ENCODE measurements at regions not wholly inside any gene's neighbourhood (a gene's known extent, or its start where the extent isn't known, plus 50 kb on each side); places are given as distances from the start of the nearest gene placed in this dataset.

- ChIA-PET POLR2A (no interaction called here), CTCF (no interaction called here)
Measured at GRCh38 chr17:72520665-72521303, 400.0 kb downstream of the SOX9 start.

GRCh38 chr17:72523491-72523890, 402.7 kb downstream of the SOX9 start:
- POLR2A ChIA-PET: no interaction called here
- CTCF ChIA-PET: no interaction called here

- ChIA-PET CTCF (interaction anchor here (0.5 kb wide), 1 partner anchor 12 kb away, joined by 3 read pairs; no protein-coding TSS in a partner anchor), POLR2A (no interaction called here)
Measured at GRCh38 chr17:72525225-72526015, 404.6 kb downstream of the SOX9 start.

DNA sequence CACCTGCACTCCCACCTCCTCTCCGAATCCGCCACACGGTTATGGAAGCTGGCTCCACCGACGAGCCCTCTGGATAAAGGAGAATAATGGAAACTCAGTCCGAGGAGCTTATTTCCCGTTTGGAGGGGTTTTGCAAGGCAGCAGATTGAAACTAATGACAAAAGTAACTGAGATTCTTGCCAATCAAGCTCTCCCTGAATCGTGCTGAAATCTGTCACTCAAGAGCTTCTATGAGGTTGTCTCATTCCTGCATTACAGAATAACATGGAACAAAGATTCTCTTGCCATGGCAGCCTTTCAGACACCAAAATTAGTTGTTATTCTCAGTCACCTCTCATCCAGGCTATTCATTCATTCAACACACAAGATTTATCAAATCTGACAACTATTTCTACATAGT, 405.9 kb downstream of the SOX9 start:
- ChIA-PET CTCF (no interaction called here), POLR2A (no interaction called here)

DNA sequence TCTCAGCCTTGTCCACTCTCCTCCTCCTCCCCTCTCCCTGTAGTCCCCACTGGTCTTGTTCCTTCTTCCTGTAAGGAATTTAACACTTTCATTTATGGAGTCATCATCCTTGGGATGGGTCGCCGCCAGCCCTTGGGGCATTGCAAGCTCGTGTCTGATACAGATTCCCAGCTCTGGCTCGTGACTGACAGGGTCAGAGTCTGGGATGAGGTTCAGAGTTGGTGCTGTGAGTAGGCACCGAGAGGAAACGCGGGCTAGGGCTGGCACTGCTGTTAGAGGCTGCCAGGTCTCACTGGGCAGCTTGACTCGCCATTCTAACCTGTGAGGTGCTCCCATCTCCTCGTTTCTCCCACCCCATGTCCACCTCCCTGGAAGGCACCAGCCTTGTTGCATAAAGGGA, 407.0 kb downstream of the SOX9 start:
- CTCF ChIA-PET: interaction anchor here (0.6 kb wide), 1 partner anchor 11 kb away, joined by 3 read pairs; no protein-coding TSS in a partner anchor
- POLR2A ChIA-PET: no interaction called here

GRCh38 chr17:72528683-72529082, 407.9 kb downstream of the SOX9 start:
- ChIA-PET POLR2A (no interaction called here), CTCF (no interaction called here)

GRCh38 chr17:72529386-72529785, 408.6 kb downstream of the SOX9 start:
- ChIA-PET CTCF (no interaction called here), POLR2A (no interaction called here)

- ChIA-PET POLR2A (no interaction called here), CTCF (interaction anchor here (0.8 kb wide), 1 partner anchor 9 kb away, joined by 3 read pairs; no protein-coding TSS in a partner anchor)
Measured at GRCh38 chr17:72530454-72530853, 409.6 kb downstream of the SOX9 start.

GRCh38 chr17:72531729-72532128, 410.9 kb downstream of the SOX9 start:
- ChIA-PET CTCF (no interaction called here), POLR2A (no interaction called here)

GRCh38 chr17:72534265-72534664, 413.4 kb downstream of the SOX9 start:
- ChIA-PET CTCF (no interaction called here), POLR2A (no interaction called here)

GRCh38 chr17:72534776-72535175, 414.0 kb downstream of the SOX9 start:
- CTCF ChIA-PET: no interaction called here
- POLR2A ChIA-PET: no interaction called here

DNA sequence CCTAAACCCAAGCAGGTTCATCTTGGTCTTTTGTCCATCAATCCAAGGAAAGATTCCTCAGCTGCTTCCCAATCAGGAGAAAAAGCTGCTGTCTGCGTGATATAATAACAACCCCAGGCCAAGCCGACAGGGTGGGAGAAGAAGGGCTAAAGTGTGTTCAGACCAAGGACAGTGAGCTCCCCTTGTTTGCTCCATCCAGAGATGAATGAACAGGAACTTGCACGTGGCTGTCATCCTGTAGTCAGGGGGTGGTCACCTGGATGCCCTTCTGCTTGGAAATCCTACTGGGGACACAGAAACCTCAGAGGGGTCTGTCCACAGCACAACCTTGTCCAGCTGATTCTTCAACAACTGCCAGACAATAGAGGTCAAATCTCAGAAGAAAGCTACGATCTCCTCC, 414.5 kb downstream of the SOX9 start:
- ChIA-PET POLR2A (no interaction called here), CTCF (no interaction called here)

- POLR2A ChIA-PET: interaction anchor here (0.6 kb wide), 1 partner anchor 10 kb away, joined by 3 read pairs; no protein-coding TSS in a partner anchor
- CTCF ChIA-PET: no interaction called here
Measured at GRCh38 chr17:72535779-72536178, 415.0 kb downstream of the SOX9 start.

GRCh38 chr17:72536788-72537187, 416.0 kb downstream of the SOX9 start:
- CTCF ChIA-PET: interaction anchor here (0.6 to 0.7 kb wide), 2 partner anchors 11 to 143 kb away, joined by 3 read pairs; no protein-coding TSS in a partner anchor

DNA sequence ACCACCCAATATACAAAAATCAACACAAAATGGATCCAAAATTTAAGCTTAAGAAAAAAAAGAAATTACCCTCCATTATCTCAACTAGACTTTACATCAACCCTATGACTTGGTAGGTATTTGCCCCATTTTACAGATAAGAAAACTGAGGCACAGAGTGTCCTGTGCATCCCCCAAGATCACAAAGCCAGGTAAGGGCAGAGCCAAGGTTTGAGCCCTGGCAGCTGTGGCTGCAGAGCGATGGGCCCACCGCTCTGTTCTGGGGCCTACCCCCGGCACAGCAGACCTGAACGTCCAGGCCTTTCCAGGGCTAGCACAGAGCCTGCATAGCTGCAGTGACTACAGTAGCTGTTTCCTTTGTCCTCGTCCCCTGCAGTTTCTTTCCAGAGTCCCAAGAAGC, 417.6 kb downstream of the SOX9 start:
- ChIA-PET CTCF (interaction anchor here (1.3 kb wide), 1 partner anchor 11 kb away, joined by 3 read pairs; no protein-coding TSS in a partner anchor), POLR2A (no interaction called here)

More at GRCh38 chr17:72536788-72537187, 416.0 kb downstream of the SOX9 start:
- POLR2A ChIA-PET: no interaction called here

DNA sequence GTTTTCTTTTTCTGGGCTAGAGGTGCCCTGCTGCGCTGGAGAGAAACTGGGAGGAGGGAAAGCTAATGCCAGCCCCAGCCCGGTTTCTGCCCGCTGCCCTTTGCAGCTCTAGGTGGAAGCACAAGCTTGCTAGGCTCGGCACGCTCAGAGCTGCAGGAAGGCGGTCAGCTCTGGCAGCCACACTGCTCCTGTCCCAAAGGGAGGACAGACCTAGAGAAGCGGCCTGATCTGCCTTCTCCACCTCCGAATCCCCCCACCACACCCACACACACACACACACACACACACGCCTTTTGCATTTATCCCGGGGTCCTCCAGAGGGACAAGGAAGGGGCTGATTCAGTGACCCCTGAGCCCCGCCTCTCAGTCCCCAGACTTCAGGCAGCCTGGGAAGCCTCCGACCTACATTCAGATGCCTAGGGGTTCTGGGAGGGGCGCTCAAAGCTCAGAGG, 418.1 kb downstream of the SOX9 start:
- ChIA-PET CTCF (interaction anchor here (0.7 to 1.7 kb wide), 4 partner anchors 9 to 1772 kb away, joined by 3 to 5 read pairs (median 3); no protein-coding TSS in a partner anchor), POLR2A (no interaction called here)

DNA sequence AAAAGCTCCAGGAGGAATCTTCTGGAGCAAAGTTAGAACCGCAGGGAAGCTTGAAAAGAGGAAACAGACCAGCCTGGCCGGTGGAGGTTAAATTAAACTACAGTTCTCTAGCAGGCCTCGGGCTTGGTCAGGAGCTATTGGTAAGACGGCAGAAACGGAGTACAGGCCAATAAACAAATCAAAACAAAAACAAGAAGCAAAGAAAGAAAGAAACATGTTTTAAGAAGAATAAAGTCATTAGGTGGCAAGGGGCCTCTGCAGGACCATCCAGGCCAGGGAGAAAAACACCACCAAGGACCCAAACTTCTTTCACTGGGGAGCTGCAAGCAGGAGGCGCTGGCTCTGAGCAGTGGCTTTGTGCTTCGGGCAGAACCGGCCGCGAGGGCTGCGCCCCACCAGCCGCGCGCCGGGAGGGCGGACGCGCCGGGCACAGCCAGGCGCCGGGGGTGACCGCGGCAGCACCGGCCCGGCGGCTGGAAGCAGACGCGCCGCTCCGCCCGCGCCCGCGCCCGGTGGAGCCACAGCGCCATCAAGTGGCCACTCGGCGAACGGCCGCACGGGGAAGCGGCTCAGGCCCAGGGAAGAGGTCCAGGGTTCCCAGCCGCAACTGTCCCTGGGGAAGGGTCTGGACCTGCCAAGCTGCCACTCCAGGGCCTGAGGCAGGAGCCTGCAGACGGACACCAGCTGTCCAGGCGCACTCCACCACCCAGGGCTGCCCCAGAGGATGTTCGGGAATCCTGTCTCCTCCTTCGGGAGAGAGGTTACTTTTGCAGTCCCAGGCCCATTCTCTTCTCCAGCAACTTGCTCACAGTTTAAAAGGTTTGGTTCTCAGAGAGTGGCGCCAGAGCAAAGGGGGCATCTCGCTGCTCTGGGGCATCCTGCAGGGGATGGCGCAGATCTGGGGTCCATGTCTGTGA, 419.4 kb downstream of the SOX9 start:
- ChIA-PET CTCF (interaction anchor here (1.0 to 1.7 kb wide), 4 partner anchors 10 to 1773 kb away, joined by 3 to 5 read pairs (median 4); no protein-coding TSS in a partner anchor), POLR2A (no interaction called here)

DNA sequence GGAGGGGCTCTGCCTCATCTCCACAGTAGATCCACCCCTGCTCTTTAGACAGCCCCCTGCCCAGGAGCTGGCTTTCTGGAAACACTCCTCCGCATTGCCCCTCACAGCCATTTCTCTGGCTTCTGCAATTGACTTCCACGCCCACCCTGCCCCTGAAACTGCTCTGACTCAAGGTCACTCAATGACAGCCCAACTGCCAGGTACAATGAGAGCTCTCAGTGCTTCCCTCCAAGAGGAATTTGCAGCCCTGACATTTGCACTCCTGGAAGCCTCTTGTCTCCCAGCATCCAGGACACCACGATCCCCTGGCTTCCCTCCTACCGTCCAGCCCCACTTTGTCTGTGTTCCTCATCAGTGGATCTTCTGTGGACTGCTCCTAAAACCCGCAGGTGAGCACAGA, 421.5 kb downstream of the SOX9 start:
- ChIA-PET CTCF (no interaction called here), POLR2A (no interaction called here)

- POLR2A ChIA-PET: interaction anchor here (0.7 kb wide), 1 partner anchor 10 kb away, joined by 3 read pairs; no protein-coding TSS in a partner anchor
- CTCF ChIA-PET: interaction anchor here (1.2 kb wide), 1 partner anchor 11 kb away, joined by 3 read pairs; no protein-coding TSS in a partner anchor
Measured at GRCh38 chr17:72545766-72546165, 424.9 kb downstream of the SOX9 start.

Measured in activated CD8-positive, alpha-beta memory T cell treated with anti-CD3 and anti-CD28 coated beads for 36 hours (primary cell).